ENCODE measurements at regions not wholly inside any gene's neighbourhood (a gene's known extent, or its start where the extent isn't known, plus 50 kb on each side); places are given as distances from the start of the nearest gene placed in this dataset.

GRCh38 chr21:18060402-18060801 lies 184.2 kb upstream of the CHODL start:
- TF ChIP-seq FOXM1 (IDR thresholded peaks at IDR 0.05; ENCODE audit: borderline replicate concordance) = no peak
- TF ChIP-seq FOXA1 (IDR thresholded peaks at IDR 0.05) = no peak
- TF ChIP-seq SP1 (IDR thresholded peaks at IDR 0.05) = no peak
- TF ChIP-seq ZNF384 (IDR thresholded peaks at IDR 0.05) = no peak
- no peak for TF ChIP-seq SUZ12 (IDR thresholded peaks at IDR 0.05)
